HUDEP-2 (cell line): ENCODE measurements at regions not wholly inside any gene's neighbourhood (a gene's known extent, or its start where the extent isn't known, plus 50 kb on each side); places are given as distances from the start of the nearest gene placed in this dataset.

Experiments
- DNase-seq, 76 experiments: peaks; one replicate each; lab custom pipeline; 2025; ENCODE audit not compliant: unreplicated experiment in 76 of 76; lab: John Stamatoyannopoulos, UW

DNA sequence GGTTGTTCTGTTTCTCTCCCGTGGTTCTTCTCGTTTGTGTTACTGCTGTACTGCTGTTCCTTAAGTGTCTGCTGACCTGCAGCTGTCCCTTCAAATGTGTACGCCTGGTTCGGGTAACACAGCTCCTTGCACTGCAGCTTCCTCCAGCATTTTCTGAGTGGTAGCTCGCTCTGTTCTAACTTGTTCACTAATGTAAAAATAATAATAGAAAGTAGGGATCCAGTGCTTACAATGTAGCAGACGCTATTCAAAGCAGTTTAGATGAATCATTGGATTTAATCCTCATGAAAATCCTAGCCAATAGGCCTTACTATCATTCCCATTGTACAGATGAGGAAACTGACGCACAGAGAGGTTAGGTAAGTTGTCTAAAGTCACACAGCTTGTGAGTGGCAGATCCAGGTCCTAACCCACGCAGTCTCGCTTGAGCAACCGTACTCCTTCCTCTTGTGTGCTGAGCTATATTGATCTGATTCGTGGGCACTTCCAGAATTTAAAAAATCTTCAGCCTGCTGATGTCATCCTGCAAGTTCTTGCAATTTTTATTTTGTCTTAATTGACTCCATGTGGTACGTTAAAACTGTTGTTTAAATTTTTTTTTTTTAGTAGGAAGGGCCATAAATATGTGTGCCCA is 448.2 kb upstream of the FAT1 start:
- no peak for DNase-seq

DNA sequence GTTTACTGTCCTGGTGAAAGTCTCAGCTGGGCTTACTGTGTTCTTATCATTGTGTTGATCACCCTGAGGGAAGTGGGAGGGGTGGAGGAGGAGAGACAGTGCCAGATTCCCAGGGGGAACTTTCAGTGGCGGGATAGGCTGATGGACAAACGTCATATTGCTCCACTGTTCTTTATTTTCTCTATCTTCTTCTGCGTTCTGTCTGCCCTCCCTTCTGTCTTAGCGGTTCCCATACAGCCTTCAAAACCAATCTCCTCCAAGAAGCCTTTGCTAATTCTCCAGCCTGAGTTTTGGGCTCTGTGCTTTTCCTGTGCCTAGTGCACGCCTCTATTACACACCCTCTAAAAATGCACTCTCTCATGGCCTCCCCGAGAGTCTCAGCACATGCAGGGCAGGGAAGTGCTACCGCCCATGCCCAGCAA is 448.7 kb upstream of the FAT1 start:
- DNase-seq: no peak

DNA sequence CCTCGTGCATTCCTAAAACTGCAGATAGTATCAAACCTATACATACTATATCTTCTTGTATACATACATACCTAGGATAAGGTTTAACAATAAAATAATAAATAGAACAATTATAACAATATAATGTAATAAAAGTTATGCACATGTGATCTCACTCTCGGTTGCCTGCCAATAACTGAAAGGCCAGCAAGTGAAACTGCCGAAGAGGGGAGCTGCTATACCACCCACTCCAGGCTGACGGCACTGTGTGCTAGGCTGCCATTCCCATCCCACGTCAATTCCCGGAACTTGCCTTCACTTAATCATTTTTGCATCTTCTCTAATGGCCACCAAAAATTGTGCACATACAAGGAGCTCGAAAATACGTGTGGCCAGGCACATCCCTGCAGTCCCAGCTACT is 451.1 kb upstream of the FAT1 start:
- no peak for DNase-seq

GRCh38 chr4:187175197-187175596 is 451.5 kb upstream of the FAT1 start:
- DNase-seq: no peak

DNA sequence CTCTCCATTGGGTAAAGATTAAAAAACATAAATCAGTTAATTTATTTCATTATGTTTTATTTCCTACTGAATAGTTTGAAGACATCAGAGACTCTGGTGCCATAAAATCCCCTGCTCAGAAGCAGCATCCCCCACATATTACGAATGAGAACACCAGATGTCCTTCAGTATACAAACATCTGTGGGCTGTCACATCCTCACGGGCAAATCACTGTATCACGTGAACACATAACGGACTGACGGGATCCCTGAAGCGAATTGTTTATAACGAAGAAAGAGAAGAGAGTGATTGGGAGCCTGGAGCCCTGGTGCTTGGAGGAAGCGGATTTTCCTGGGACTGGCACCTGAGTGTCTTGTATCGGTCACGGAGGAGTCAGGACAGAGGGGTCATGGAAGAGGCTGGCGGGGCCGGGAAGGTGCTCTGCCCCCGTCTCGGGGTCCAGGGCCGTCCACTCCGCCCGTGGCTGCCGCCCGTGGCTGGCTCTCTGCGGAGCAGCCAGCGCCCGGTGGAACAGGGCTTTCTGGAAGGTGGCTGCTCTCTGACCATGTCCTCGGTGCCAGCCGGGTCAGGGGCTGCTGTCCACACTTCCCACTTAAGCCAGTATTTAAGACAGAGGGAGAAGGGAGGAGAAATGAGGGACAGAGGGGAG is 452.7 kb upstream of the FAT1 start:
- DNase-seq: no peak

GRCh38 chr4:187178084-187178483 is 454.4 kb upstream of the FAT1 start:
- DNase-seq: no peak

- no peak for DNase-seq
Observed at GRCh38 chr4:187178587-187178986, 454.9 kb upstream of the FAT1 start.

GRCh38 chr4:187179086-187180058 is 455.7 kb upstream of the FAT1 start:
- no peak for DNase-seq

DNA sequence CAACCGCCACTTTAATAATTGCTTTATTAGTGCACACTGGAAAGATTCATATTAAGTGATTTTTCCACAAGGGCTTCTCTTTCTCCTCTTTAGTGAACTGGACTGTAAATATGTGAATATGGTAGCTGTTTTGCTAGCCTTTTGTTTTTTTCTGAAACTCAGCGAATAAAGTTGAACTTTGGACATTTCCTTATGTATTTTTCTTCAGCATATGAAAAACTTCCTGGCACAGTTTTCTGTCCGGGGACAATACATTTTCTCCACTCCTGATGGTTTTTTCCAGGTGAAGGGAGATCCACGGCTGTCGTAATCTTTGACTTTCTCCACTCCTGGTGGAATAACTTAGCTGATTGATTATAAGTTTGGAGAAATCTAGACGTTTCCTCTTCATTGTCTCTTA is 457.4 kb upstream of the FAT1 start:
- no peak for DNase-seq

- DNase-seq: no peak
Observed at GRCh38 chr4:187183346-187183745, 459.7 kb upstream of the FAT1 start.

GRCh38 chr4:187183826-187184225 is 460.2 kb upstream of the FAT1 start:
- no peak for DNase-seq

GRCh38 chr4:187184508-187184907 is 460.9 kb upstream of the FAT1 start:
- no peak for DNase-seq

GRCh38 chr4:187188118-187188517 is 464.5 kb upstream of the FAT1 start:
- no peak for DNase-seq

- DNase-seq: no peak
Observed at GRCh38 chr4:187188741-187189140, 465.1 kb upstream of the FAT1 start.

- DNase-seq: no peak
Observed at GRCh38 chr4:187190390-187190789, 466.7 kb upstream of the FAT1 start.

- DNase-seq: no peak
Observed at GRCh38 chr4:187191676-187192075, 468.0 kb upstream of the FAT1 start.

DNA sequence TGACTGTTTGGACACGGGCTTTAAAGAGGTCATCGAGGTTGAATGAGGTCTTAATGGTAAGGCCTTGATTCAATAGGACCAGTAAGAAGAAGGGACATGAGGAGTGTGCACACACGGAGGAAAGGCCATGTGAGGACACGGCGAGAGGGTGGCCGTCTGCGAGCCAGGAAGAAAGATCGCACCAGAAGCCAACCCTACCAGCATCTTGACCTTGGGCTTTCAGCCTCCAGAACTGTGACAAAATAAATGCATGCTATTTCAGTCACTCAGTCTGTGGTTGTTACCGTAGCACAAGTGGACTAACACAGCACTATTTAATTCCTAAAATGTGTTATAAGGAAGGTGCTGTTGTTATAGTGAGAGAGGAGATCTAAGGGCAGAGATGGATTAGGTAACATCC is 468.6 kb upstream of the FAT1 start:
- no peak for DNase-seq

DNA sequence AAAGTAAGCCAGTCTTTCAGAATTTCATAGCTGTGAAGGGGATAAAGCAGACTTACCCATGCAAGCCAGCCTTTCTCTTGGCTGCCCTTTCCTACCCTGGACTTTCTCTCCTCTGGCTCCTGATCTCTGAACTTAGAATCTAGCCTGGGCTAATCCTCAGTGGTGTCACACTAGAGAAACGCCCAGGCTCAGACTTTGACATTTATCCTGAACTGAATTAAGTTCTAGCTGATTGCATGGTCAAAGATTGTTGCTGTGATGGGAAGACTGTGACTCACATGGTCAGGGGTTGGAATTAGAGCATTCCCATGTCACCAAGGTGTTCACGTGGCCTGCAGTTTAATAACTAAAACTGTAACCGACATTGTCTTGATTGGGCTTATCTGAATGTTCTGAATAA is 469.5 kb upstream of the FAT1 start:
- DNase-seq: no peak

DNA sequence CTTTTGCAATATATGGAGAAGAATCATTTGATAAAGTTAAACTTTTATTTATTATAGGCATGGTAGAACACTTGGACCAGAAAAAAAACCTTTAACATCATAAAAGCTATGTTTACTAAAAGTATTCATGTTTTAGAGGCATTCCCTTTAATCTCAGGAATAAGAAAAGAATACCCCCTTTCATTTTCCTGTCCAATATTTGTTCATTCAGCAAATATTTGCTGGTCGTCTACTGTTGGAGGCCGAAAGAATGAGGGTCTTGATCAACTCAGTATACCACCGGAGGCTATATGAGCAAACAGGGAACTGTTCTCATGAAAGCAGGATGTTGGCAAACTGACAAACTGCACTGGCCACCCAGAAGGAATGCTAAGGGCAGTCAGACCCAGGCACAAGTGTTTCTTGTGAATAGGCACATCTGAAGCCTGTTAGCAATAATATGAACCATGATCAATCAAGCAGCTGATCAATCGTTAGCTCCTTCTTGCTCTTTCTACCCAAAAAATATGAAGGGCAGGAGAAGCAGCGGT is 480.8 kb upstream of the FAT1 start:
- DNase-seq: no peak

DNA sequence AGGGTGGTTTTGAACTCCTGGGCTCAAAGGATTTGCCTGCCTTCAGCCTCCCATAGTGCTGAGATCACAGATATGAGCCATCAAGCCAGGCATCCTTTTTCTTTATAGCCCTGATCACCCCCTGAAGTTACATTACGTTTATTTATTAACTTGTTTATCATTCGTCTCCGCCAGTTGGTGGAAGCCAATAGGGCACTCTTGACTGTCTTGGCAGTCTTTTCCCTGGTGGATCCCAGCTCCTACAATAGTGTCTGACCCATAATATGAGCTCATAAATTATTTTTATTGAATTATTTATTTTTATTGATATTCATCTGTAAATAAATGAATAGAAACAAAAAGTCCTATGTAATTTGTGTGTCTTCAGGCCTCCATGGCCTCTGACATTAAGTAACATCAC is 484.3 kb upstream of the FAT1 start:
- DNase-seq: no peak

DNA sequence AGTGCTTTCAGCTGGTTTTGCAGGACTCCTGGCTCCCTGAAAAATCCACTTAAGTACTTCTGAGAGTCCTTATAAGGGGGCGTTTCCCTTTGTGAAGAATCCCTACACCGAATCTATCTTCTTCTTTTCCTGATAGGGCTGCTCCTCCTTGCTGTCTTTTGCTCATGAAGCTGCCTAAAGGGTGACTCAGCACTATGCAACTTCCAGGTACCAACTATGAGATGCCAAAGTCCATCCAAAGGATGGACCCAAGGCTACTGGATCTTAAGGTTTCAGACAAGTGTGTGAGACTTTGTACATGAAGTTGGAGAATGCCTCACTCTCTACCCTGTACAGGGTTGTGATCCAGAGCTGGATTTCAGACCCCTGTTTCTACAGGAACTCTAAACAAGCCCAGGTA is 485.0 kb upstream of the FAT1 start:
- no peak for DNase-seq
